WTC11 (cell line): ENCODE measurements at regions not wholly inside any gene's neighbourhood (a gene's known extent, or its start where the extent isn't known, plus 50 kb on each side); places are given as distances from the start of the nearest gene placed in this dataset.

ENCODE experiments used
- ATAC-seq: fragments of 200-7000 bp; cut with Tn5 transposase; 2 replicates; pipeline ENCODE4 v1.10.0; 2021; ENCODE audit warnings: mild to moderate bottlenecking, moderate library complexity
- CTCF ChIA-PET: fragments of 300-600 bp; sonication (Branson Sonifier 250); formaldehyde crosslinking; loops from one replicate; lab custom pipeline; 2021; ENCODE audit warnings: antibody characterized with exemption; lab: Charles Lee
- POLR2A ChIA-PET: fragments of 350-600 bp; sonication (Branson Sonifier 250); formaldehyde crosslinking; loops from one replicate; lab custom pipeline; 2021; ENCODE audit warnings: antibody characterized with exemption; lab: Charles Lee
- DNase-seq: peaks from one replicate; pipeline ENCODE4 v3.0.0; 2021; ENCODE audit warnings: low spot score
- H3K27ac Mint-ChIP-seq: 2 replicates; pipeline ENCODE4 v1.8.0; 2021; ENCODE audit warnings: mixed read lengths
- H3K27me3 Mint-ChIP-seq: 2 replicates; pipeline ENCODE4 v1.8.0; 2021; ENCODE audit warnings: low read depth, mild to moderate bottlenecking, moderate library complexity, mixed read lengths
- H3K36me3 Mint-ChIP-seq: 2 replicates; pipeline ENCODE4 v1.8.0; 2021; ENCODE audit warnings: mixed read lengths
- H3K4me1 Mint-ChIP-seq: 2 replicates; pipeline ENCODE4 v1.8.0; 2022; ENCODE audit warnings: mixed read lengths
- H3K4me3 Mint-ChIP-seq: 2 replicates; pipeline ENCODE4 v1.8.0; 2021; ENCODE audit warnings: mild to moderate bottlenecking, moderate library complexity, mixed read lengths
- H3K9me3 Mint-ChIP-seq: 2 replicates; pipeline ENCODE4 v1.8.0; 2021; ENCODE audit warnings: mixed read lengths
- FOXJ3 ChIP-seq: sonication (generic); formaldehyde crosslinking; IDR thresholded peaks from 2 replicates; pipeline ENCODE4 v1.9.0; 2021; ENCODE audit warnings: missing genetic modification reagents, mild to moderate bottlenecking, borderline replicate concordance
- FOXP1 ChIP-seq: sonication (generic); formaldehyde crosslinking; IDR thresholded peaks from 2 replicates; pipeline ENCODE4 v1.8.0; 2022; ENCODE audit warnings: missing genetic modification reagents, mild to moderate bottlenecking, moderate library complexity, borderline replicate concordance
- GABPB1 ChIP-seq: sonication (generic); formaldehyde crosslinking; IDR thresholded peaks from 2 replicates; pipeline ENCODE4 v1.8.1; 2023; ENCODE audit warnings: mild to moderate bottlenecking, missing genetic modification reagents
- GRHL2 ChIP-seq: fragments of 250-450 bp; sonication (Bioruptor Pico); IDR thresholded peaks from 2 replicates; pipeline ENCODE4 v1.8.0; 2022; ENCODE audit warnings: mild to moderate bottlenecking, moderate library complexity; ENCODE audit not compliant: insufficient replicate concordance, severe bottlenecking
- GTF2I ChIP-seq: fragments of 250-450 bp; sonication (Bioruptor Pico); conservative IDR thresholded peaks from 2 replicates; pipeline ENCODE4 v1.4.0; 2021; ENCODE audit warnings: mild to moderate bottlenecking
- HMGA2 ChIP-seq: fragments of 250-450 bp; sonication (Bioruptor Pico); IDR thresholded peaks from 2 replicates; pipeline ENCODE4 v1.4.0; 2021; ENCODE audit warnings: mild to moderate bottlenecking, moderate library complexity
- JAZF1 ChIP-seq: fragments of 250-450 bp; sonication (Bioruptor Pico); IDR thresholded peaks from 2 replicates; pipeline ENCODE4 v1.9.0; 2021; ENCODE audit warnings: moderate library complexity, mild to moderate bottlenecking, inconsistent platforms
- NR3C1 ChIP-seq: sonication (generic); formaldehyde crosslinking; conservative IDR thresholded peaks from 2 replicates; pipeline ENCODE4 v1.8.1; 2023; ENCODE audit warnings: low read depth, mild to moderate bottlenecking, missing genetic modification reagents
- SMAD3 ChIP-seq: sonication (generic); formaldehyde crosslinking; IDR thresholded peaks from 2 replicates; pipeline ENCODE4 v1.8.0; 2022; ENCODE audit warnings: missing genetic modification reagents, mild to moderate bottlenecking, borderline replicate concordance
- SOX15 ChIP-seq: fragments of 250-450 bp; sonication (Bioruptor Pico); IDR thresholded peaks from 2 replicates; pipeline ENCODE4 v1.9.0; 2021; ENCODE audit warnings: mild to moderate bottlenecking
- ZNF138 ChIP-seq: sonication (generic); formaldehyde crosslinking; conservative IDR thresholded peaks from 2 replicates; pipeline ENCODE4 v1.8.1; 2022; ENCODE audit warnings: mild to moderate bottlenecking, moderate library complexity, missing genetic modification reagents
- ZNF219 ChIP-seq: sonication (generic); formaldehyde crosslinking; IDR thresholded peaks from 2 replicates; pipeline ENCODE4 v1.8.0; 2023; ENCODE audit warnings: missing genetic modification reagents, mild to moderate bottlenecking, borderline replicate concordance
- ZNF263 ChIP-seq: sonication (generic); formaldehyde crosslinking; IDR thresholded peaks from 2 replicates; pipeline ENCODE4 v1.8.1; 2022; ENCODE audit warnings: low read depth, mild to moderate bottlenecking, moderate library complexity, missing genetic modification reagents
- TF ChIP-seq, protein P1 (sequence below): sonication (generic); formaldehyde crosslinking; conservative IDR thresholded peaks from 2 replicates; pipeline ENCODE4 v1.8.1; 2022; ENCODE audit warnings: mild to moderate bottlenecking, missing genetic modification reagents
- TF ChIP-seq, protein P2 (sequence below): sonication (generic); formaldehyde crosslinking; IDR thresholded peaks from 2 replicates; pipeline ENCODE4 v1.8.1; 2023; ENCODE audit warnings: mild to moderate bottlenecking, moderate library complexity, missing genetic modification reagents
- TF ChIP-seq, protein P3 (sequence below): sonication (generic); formaldehyde crosslinking; IDR thresholded peaks from 2 replicates; pipeline ENCODE4 v1.8.1; 2023; ENCODE audit warnings: mild to moderate bottlenecking, missing genetic modification reagents
- TF ChIP-seq, protein P4 (sequence below): fragments of 250-450 bp; sonication (Bioruptor Pico); conservative IDR thresholded peaks from 2 replicates; pipeline ENCODE4 v1.9.0; 2021; ENCODE audit warnings: mild to moderate bottlenecking
- TF ChIP-seq, protein P5 (sequence below): sonication (generic); formaldehyde crosslinking; IDR thresholded peaks from 2 replicates; pipeline ENCODE4 v1.8.1; 2022; ENCODE audit warnings: missing genetic modification reagents, borderline replicate concordance
- TF ChIP-seq, protein P6 (sequence below): sonication (generic); formaldehyde crosslinking; IDR thresholded peaks from 2 replicates; pipeline ENCODE4 v1.8.0; 2022; ENCODE audit warnings: mild to moderate bottlenecking, missing genetic modification reagents
- TF ChIP-seq, protein P7 (sequence below): sonication (generic); formaldehyde crosslinking; IDR thresholded peaks from 2 replicates; pipeline ENCODE4 v1.8.1; 2023; ENCODE audit warnings: mild to moderate bottlenecking, missing genetic modification reagents, borderline replicate concordance

DNA sequence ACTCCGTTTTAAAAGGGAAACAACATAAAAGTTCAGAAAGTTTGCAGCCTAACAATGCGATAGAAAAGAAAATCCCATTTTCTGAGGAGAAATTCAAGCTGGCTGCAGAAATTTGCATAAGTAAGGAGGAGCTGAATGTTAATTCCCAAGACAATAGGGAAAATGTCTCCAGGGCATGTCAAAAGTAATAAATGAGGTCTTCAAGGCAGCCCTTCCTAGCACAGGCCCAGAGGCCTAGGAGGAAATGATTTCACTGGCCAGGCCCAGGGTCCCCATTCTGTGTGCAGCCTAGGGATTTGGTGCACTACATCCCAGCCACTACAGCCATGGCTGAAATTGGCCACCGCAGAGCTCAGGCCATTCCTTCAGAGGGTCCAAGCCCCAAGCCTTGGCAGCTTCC is 59.3 kb downstream of the TKTL2 start:
- DNase-seq (no peak), ATAC-seq (peak; percentile 77)
- peaks cover 29% of the 10 kb centered on the region for H3K36me3 Mint-ChIP-seq
- peaks cover 4% of the 10 kb centered on the region for H3K27me3 Mint-ChIP-seq
- POLR2A ChIA-PET: interaction anchor here (1.0 kb wide), 1 partner anchor 80 kb away, joined by 4 read pairs; the partner anchor contains the start of gene TMA16
- CTCF ChIA-PET: interaction anchor here (1.3 kb wide), 1 partner anchor 58 kb away, joined by 5 read pairs; no protein-coding TSS in a partner anchor
- peaks cover 20% of the 10 kb centered on the region for H3K9me3 Mint-ChIP-seq
- no peak overlapping the region; the same call in 1 of the 2 replicates for H3K4me3 Mint-ChIP-seq
- TF ChIP-seq, protein P1, sequence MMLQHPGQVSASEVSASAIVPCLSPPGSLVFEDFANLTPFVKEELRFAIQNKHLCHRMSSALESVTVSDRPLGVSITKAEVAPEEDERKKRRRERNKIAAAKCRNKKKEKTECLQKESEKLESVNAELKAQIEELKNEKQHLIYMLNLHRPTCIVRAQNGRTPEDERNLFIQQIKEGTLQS (CRISPR knock-in tag): no peak
- TF ChIP-seq ZNF263 (CRISPR knock-in tag) (no peak), SOX15 (no peak), NR3C1 (no peak), JAZF1 (CRISPR knock-in tag) (no peak), GRHL2 (CRISPR knock-in tag) (no peak), ZNF138 (no peak), FOXP1 (CRISPR knock-in tag) (no peak), SMAD3 (CRISPR knock-in tag) (no peak), GTF2I (CRISPR knock-in tag) (no peak), HMGA2 (CRISPR knock-in tag) (no peak), FOXJ3 (CRISPR knock-in tag) (no peak), GABPB1 (CRISPR knock-in tag) (no peak), ZNF219 (CRISPR knock-in tag) (no peak)
- TF ChIP-seq, protein P2, sequence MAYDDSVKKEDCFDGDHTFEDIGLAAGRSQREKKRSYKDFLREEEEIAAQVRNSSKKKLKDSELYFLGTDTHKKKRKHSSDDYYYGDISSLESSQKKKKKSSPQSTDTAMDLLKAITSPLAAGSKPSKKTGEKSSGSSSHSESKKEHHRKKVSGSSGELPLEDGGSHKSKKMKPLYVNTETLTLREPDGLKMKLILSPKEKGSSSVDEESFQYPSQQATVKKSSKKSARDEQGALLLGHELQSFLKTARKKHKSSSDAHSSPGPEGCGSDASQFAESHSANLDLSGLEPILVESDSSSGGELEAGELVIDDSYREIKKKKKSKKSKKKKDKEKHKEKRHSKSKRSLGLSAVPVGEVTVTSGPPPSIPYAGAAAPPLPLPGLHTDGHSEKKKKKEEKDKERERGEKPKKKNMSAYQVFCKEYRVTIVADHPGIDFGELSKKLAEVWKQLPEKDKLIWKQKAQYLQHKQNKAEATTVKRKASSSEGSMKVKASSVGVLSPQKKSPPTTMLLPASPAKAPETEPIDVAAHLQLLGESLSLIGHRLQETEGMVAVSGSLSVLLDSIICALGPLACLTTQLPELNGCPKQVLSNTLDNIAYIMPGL (CRISPR knock-in tag): no peak
- TF ChIP-seq, protein P3, sequence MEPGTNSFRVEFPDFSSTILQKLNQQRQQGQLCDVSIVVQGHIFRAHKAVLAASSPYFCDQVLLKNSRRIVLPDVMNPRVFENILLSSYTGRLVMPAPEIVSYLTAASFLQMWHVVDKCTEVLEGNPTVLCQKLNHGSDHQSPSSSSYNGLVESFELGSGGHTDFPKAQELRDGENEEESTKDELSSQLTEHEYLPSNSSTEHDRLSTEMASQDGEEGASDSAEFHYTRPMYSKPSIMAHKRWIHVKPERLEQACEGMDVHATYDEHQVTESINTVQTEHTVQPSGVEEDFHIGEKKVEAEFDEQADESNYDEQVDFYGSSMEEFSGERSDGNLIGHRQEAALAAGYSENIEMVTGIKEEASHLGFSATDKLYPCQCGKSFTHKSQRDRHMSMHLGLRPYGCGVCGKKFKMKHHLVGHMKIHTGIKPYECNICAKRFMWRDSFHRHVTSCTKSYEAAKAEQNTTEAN (CRISPR knock-in tag): no peak
- TF ChIP-seq, protein P4, sequence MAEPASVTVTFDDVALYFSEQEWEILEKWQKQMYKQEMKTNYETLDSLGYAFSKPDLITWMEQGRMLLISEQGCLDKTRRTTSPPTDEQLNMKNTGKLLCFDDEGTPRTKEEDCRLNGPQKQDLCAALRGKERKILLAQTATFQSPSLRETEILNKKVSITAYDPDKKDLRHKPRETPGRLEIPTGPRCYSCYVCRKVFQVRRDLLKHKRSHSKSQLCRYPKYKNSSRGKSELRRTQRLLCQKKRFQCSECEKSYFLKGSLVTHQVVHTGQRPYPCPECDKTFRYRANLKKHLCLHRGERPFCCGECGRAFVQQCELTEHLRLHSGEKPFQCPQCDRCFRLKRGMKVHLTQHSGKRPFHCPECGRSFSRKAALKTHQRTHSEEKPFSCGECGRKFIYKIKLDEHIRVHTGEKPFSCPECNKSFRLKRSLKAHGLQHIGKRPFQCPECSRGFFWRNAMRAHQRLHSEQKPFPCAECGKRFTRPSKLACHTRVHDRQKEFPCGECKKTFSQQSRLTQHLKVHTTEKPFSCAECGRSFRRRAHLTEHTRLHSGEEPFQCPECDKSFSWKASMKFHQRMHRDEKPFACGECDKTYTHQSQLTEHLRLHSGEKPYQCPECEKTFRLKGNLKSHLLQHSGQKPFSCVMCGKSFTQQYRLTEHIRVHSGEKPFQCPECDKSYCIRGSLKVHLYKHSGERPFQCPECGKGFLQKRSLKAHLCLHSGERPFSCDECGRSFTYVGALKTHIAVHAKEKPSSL (CRISPR knock-in tag): no peak
- TF ChIP-seq, protein P5, sequence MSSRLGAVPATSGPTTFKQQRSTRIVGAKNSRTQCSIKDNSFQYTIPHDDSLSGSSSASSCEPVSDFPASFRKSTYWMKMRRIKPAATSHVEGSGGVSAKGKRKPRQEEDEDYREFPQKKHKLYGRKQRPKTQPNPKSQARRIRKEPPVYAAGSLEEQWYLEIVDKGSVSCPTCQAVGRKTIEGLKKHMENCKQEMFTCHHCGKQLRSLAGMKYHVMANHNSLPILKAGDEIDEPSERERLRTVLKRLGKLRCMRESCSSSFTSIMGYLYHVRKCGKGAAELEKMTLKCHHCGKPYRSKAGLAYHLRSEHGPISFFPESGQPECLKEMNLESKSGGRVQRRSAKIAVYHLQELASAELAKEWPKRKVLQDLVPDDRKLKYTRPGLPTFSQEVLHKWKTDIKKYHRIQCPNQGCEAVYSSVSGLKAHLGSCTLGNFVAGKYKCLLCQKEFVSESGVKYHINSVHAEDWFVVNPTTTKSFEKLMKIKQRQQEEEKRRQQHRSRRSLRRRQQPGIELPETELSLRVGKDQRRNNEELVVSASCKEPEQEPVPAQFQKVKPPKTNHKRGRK (CRISPR knock-in tag): no peak
- TF ChIP-seq, protein P6, sequence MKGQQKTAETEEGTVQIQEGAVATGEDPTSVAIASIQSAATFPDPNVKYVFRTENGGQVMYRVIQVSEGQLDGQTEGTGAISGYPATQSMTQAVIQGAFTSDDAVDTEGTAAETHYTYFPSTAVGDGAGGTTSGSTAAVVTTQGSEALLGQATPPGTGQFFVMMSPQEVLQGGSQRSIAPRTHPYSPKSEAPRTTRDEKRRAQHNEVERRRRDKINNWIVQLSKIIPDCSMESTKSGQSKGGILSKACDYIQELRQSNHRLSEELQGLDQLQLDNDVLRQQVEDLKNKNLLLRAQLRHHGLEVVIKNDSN: no peak
- TF ChIP-seq, protein P7, sequence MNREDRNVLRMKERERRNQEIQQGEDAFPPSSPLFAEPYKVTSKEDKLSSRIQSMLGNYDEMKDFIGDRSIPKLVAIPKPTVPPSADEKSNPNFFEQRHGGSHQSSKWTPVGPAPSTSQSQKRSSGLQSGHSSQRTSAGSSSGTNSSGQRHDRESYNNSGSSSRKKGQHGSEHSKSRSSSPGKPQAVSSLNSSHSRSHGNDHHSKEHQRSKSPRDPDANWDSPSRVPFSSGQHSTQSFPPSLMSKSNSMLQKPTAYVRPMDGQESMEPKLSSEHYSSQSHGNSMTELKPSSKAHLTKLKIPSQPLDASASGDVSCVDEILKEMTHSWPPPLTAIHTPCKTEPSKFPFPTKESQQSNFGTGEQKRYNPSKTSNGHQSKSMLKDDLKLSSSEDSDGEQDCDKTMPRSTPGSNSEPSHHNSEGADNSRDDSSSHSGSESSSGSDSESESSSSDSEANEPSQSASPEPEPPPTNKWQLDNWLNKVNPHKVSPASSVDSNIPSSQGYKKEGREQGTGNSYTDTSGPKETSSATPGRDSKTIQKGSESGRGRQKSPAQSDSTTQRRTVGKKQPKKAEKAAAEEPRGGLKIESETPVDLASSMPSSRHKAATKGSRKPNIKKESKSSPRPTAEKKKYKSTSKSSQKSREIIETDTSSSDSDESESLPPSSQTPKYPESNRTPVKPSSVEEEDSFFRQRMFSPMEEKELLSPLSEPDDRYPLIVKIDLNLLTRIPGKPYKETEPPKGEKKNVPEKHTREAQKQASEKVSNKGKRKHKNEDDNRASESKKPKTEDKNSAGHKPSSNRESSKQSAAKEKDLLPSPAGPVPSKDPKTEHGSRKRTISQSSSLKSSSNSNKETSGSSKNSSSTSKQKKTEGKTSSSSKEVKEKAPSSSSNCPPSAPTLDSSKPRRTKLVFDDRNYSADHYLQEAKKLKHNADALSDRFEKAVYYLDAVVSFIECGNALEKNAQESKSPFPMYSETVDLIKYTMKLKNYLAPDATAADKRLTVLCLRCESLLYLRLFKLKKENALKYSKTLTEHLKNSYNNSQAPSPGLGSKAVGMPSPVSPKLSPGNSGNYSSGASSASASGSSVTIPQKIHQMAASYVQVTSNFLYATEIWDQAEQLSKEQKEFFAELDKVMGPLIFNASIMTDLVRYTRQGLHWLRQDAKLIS (CRISPR knock-in tag): no peak
- peaks cover 51% of the 10 kb centered on the region for H3K4me1 Mint-ChIP-seq
- peak overlapping the region; percentile 81 for H3K27ac Mint-ChIP-seq
